ENCODE measurements at regions not wholly inside any gene's neighbourhood (a gene's known extent, or its start where the extent isn't known, plus 50 kb on each side); places are given as distances from the start of the nearest gene placed in this dataset.
A peak's percentile ranks its signal among the peaks of the same experiment; 100 is the strongest.
"Not testable (repeated sequence)": the region's sequence is repeated elsewhere in the genome, so short reads cannot be mapped to it uniquely, and the experiment has no call there.

DNA sequence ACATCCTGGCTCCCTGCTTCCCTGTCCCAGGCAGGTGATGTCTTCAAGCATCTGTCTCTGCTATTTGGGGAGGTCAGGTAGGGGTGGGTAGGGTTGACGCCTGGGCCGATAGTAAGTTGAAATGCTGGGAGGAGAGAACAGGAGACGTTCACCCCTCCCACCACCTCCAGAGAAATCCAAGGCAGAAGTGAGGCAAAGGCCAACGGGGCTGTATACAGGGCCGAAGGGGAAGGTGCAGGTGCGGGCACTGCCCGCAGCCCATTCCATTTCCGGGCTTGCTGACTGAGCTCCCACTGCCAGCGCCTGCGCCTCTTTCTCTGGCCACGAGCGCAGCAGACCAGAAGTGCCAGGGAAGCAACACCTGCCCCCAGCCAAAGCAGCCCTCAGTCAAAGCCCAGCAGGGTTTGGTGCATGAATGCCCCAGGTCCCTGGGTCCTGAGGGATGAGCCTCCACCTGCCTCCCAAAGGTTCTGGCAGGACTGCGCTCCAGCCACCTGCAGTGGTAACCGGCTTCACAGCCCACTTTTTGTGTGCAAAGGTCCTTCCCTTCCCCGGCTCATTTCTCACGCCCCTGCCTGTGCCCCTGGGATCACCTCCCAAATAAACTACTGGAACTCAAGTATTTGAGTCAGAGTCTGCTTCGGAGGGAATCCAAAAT lies 127.6 kb upstream of the TNRC6C start:
- TF ChIP-seq, protein P1, sequence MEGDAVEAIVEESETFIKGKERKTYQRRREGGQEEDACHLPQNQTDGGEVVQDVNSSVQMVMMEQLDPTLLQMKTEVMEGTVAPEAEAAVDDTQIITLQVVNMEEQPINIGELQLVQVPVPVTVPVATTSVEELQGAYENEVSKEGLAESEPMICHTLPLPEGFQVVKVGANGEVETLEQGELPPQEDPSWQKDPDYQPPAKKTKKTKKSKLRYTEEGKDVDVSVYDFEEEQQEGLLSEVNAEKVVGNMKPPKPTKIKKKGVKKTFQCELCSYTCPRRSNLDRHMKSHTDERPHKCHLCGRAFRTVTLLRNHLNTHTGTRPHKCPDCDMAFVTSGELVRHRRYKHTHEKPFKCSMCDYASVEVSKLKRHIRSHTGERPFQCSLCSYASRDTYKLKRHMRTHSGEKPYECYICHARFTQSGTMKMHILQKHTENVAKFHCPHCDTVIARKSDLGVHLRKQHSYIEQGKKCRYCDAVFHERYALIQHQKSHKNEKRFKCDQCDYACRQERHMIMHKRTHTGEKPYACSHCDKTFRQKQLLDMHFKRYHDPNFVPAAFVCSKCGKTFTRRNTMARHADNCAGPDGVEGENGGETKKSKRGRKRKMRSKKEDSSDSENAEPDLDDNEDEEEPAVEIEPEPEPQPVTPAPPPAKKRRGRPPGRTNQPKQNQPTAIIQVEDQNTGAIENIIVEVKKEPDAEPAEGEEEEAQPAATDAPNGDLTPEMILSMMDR (IDR thresholded peaks at IDR 0.05; ENCODE audit: borderline replicate concordance, control extremely low read depth, extremely low read depth, insufficient read depth, missing control alignments): no peak
- in situ Hi-C loops (cut with MboI; ENCODE audit: low sequenced_read_pairs, unreplicated experiment): no loop called here
- DNase-seq (ENCODE audit: low spot score): no peak

DNA sequence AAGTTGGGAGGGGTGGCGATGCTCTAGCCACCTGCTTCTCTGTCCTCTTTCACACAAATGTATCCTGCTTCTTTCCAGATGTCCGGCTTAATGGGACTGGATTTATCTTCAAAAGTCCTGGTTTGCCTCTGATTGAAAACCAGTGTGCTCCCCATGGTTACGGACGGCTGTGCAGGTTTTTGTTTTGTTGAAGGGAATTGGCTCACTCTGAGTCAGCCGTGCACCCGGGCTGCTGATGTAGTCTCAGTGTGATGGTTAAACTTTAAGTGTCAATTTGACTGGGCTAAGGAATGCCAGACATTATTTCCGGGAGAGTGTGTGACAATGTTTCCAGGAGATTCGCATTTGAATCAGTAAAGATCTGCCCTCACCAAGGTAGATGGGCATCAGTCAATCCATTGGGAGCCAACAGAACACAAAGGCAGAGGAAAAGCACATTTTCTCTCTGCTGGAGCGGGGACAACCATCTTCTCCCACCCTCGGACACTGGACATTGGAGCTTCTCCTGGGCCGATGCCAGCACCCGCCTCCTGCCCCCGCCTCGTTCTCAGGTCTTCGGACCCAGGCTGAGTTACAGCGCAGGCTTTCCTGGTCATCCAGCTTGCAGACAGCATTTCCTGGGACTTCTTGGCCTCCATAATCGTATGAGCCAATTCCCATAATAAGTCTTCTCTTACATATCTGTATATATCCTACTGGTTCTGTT lies 126.9 kb upstream of the TNRC6C start:
- in situ Hi-C loops (cut with MboI; ENCODE audit: low sequenced_read_pairs, unreplicated experiment): no loop called here
- no peak for DNase-seq (ENCODE audit: low spot score)
- TF ChIP-seq, protein P1 (IDR thresholded peaks at IDR 0.05; ENCODE audit: borderline replicate concordance, control extremely low read depth, extremely low read depth, insufficient read depth, missing control alignments): no peak

DNA sequence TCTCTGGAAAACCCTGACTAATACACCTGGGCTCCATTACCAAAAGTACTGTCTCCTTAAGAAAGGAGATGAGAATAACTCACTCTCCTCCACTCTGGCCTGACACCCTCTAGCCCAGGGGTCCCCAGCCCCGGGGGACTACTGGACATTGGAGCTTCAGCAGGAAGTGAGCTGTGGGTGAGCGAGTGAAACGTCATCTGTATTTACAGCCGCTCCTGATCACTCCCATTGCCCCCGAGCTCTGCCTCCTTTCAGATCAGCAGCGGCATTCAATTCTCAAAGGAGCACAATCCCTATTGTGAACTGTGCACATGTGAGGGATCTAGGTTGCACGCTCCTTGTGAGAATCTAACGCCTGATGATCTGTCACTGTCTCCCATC lies 126.3 kb upstream of the TNRC6C start:
- in situ Hi-C loops (cut with MboI; ENCODE audit: low sequenced_read_pairs, unreplicated experiment): no loop called here
- DNase-seq (ENCODE audit: low spot score): no peak
- TF ChIP-seq, protein P1 (IDR thresholded peaks at IDR 0.05; ENCODE audit: borderline replicate concordance, control extremely low read depth, extremely low read depth, insufficient read depth, missing control alignments): no peak

DNA sequence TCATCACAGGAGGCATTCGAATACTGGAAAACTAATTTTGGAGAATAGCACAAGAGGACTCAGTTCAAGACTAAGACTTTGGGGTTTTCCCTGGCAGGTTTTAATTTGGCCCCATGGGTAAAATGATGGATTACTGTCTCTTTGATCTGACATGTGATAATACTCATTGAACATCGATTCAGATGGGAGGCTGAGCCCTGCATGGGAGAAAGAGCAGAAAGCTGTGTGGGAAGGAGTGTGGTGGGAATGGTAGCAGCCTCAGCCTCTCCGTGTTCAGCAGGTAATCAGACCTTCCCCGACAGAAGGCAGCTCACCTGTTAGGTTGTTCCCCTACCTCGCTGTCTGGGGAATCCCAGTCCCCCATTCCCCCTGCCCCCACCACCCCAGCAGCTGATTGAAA lies 124.7 kb upstream of the TNRC6C start:
- no peak for DNase-seq (ENCODE audit: low spot score)
- TF ChIP-seq, protein P1 (IDR thresholded peaks at IDR 0.05; ENCODE audit: borderline replicate concordance, control extremely low read depth, extremely low read depth, insufficient read depth, missing control alignments): no peak
- in situ Hi-C loops (cut with MboI; ENCODE audit: low sequenced_read_pairs, unreplicated experiment): no loop called here

DNA sequence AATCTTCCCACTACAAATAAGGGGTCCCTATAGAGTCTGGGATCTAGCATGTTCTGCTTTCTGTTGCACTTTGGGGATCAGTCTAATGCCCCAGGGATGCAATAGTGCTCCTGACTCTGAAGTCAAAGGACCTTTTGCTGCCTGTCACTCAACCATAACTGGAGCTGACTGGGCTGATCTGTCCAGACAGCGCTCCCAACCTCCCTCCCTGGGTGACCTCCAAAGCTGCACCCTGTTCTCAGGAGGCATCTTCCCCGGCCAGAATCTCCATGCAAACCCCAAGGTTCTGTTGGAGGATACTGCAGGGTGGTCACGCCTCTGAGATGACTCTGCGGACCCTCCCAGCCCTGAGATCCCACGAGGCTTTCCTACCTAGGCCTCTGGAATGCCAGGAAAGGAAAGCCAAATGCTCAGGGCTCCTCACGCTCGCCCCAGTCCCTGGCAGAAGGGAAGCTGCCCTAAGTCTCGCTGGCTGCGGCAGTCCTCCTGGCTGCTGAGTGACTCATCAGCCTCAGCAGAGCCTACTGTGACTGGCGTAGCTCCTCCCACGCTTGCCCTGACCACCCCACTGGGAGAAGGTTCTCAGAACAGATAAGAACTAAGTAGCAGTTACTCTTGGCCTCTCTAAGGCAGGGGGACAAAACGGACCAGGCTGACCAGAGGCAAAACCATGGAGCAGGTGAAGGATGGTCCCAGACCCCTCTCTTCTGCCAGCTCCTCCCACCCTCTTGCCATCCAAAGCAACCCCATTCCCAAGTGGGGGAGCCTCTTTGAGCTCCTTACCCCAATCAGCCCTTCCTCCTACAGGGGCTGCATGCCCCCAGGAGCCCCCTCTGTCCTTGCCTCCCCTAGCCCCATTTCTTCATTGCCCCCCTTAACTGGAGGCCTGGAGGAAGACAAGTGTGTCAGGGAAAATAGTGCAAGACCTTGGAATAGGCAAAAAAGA lies 124.1 kb upstream of the TNRC6C start:
- in situ Hi-C loops (cut with MboI; ENCODE audit: low sequenced_read_pairs, unreplicated experiment): no loop called here
- peak; percentile 76 for DNase-seq (ENCODE audit: low spot score)
- TF ChIP-seq, protein P1 (IDR thresholded peaks at IDR 0.05; ENCODE audit: borderline replicate concordance, control extremely low read depth, extremely low read depth, insufficient read depth, missing control alignments): no peak

DNA sequence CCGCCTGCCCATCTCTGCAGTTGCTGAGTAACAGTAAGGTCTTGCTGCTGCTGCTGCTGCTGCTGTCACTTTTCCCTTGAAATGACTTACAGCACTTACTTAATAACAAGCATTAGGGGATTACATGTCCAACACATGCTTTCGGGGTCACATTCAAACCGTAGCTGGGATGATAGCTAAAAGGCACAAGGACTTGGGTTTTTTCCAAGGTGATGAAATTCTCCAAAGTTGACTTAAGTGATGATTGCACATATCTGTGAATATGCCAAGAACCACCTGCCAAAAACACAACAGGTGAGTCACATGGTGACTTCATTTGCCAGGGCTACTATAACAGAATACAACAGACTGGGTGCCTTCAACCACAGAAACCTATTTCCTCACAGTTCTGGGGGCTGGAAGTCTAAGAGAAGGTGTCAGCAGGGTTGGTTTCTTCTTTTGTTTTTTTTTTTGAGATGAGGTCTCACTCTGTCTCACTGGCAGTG lies 121.9 kb upstream of the TNRC6C start:
- TF ChIP-seq, protein P1 (IDR thresholded peaks at IDR 0.05; ENCODE audit: borderline replicate concordance, control extremely low read depth, extremely low read depth, insufficient read depth, missing control alignments): no peak
- no peak for DNase-seq (ENCODE audit: low spot score)
- in situ Hi-C loops (cut with MboI; ENCODE audit: low sequenced_read_pairs, unreplicated experiment): no loop called here

DNA sequence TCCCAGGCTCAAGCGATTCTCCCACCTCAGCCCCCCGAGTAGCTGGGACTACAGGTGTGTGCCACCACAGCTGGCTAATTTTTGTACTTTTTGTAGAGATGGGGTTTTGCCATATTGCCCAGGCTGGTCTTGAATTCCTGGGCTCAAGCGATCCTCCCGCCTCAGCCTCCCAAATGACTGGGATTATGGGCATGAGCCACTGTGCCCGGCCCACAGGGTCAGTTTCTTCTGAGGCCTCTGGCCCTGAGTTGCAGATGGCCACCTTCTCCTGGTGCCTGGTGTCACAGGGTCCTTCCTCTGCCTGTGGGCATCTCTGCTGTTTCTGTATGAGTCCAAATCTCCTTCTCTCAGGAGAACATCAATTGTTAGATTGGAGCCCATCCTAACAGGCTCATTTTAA lies 121.4 kb upstream of the TNRC6C start:
- in situ Hi-C loops (cut with MboI; ENCODE audit: low sequenced_read_pairs, unreplicated experiment); DNase-seq (ENCODE audit: low spot score): not testable (repeated sequence)
